HEK293 (cell line): ENCODE measurements at regions not wholly inside any gene's neighbourhood (a gene's known extent, or its start where the extent isn't known, plus 50 kb on each side); places are given as distances from the start of the nearest gene placed in this dataset.

ENCODE experiments used
- CTCF ChIA-PET: fragments of 350-600 bp; formaldehyde crosslinking; extraction: SDS; loops from one replicate; lab custom pipeline; 2021; ENCODE audit warnings: antibody characterized with exemption; lab: Yijun Ruan, JAX
- POLR2A ChIA-PET: fragments of 300-600 bp; formaldehyde crosslinking; extraction: SDS; loops from one replicate; lab custom pipeline; 2020; ENCODE audit warnings: antibody characterized with exemption, inconsistent platforms; lab: Yijun Ruan, JAX
- H3K27ac ChIP-seq: fragments of 200-500 bp; sonication (Bioruptor generic); 2 replicates; pipeline ENCODE4 v1.5.1; 2014; ENCODE audit warnings: low read depth, low read length, control low read depth, inconsistent platforms; ENCODE audit errors: extremely low read depth
- H3K36me3 ChIP-seq, 2 experiments: fragments of 200-500 bp in 1 of 2; sonication (Bioruptor generic) in 1 of 2; 1 replicate in 1 of 2; 2 replicates in 1 of 2; pipeline ENCODE4 v1.5.1; 2014 to 2017; ENCODE audit warnings: inconsistent platforms in 2 of 2, low read length in 2 of 2; ENCODE audit not compliant: control insufficient read depth in 2 of 2, insufficient read depth in 1 of 2
- H3K4me1 ChIP-seq: fragments of 200-500 bp; sonication (Bioruptor generic); 2 replicates; pipeline ENCODE4 v1.5.1; 2014; ENCODE audit warnings: mild to moderate bottlenecking, low read length, inconsistent platforms; ENCODE audit not compliant: control insufficient read depth, insufficient read depth
- H3K4me3 ChIP-seq: 2 replicates; pipeline ENCODE4 v1.5.1; 2011; ENCODE audit warnings: low read depth, mild to moderate bottlenecking, control low read depth, low read length, moderate library complexity
- H3K9me3 ChIP-seq: fragments of 200-500 bp; sonication (Bioruptor generic); 2 replicates; pipeline ENCODE4 v1.5.1; 2014; ENCODE audit warnings: low read depth, low read length, inconsistent platforms; ENCODE audit not compliant: control insufficient read depth, insufficient read depth
- KLF1 ChIP-seq: fragments of 450-650 bp; formaldehyde crosslinking; IDR thresholded peaks from 2 replicates; pipeline ENCODE4 v1.5.1; 2016; ENCODE audit warnings: missing biosample characterization, missing genetic modification characterization
- KLF16 ChIP-seq: fragments of 450-650 bp; formaldehyde crosslinking; IDR thresholded peaks from 2 replicates; pipeline ENCODE4 v1.5.1; 2017; ENCODE audit warnings: missing biosample characterization, missing genetic modification characterization
- KLF8 ChIP-seq: fragments of 450-650 bp; formaldehyde crosslinking; IDR thresholded peaks from 2 replicates; pipeline ENCODE4 v1.5.1; 2016; ENCODE audit warnings: missing biosample characterization, missing genetic modification characterization
- ZIC2 ChIP-seq: fragments of 450-650 bp; formaldehyde crosslinking; IDR thresholded peaks from 2 replicates; pipeline ENCODE4 v1.5.1; 2016; ENCODE audit warnings: missing biosample characterization, missing genetic modification characterization
- ZNF112 ChIP-seq: fragments of 450-650 bp; formaldehyde crosslinking; IDR thresholded peaks from 2 replicates; pipeline ENCODE4 v1.5.0; 2017; ENCODE audit warnings: missing biosample characterization, missing genetic modification characterization
- ZNF174 ChIP-seq: fragments of 450-650 bp; formaldehyde crosslinking; IDR thresholded peaks from 2 replicates; pipeline ENCODE4 v1.5.0; 2017; ENCODE audit warnings: missing biosample characterization, mild to moderate bottlenecking, missing genetic modification characterization
- ZNF221 ChIP-seq: fragments of 450-650 bp; formaldehyde crosslinking; IDR thresholded peaks from 2 replicates; pipeline ENCODE4 v1.5.1; 2017; ENCODE audit warnings: missing biosample characterization, missing genetic modification characterization, borderline replicate concordance
- ZNF335 ChIP-seq: fragments of 450-650 bp; formaldehyde crosslinking; conservative IDR thresholded peaks from 2 replicates; pipeline ENCODE4 v1.5.1; 2016; ENCODE audit warnings: missing biosample characterization, missing genetic modification characterization
- ZNF501 ChIP-seq: fragments of 450-650 bp; formaldehyde crosslinking; IDR thresholded peaks from 2 replicates; pipeline ENCODE4 v1.5.1; 2016; ENCODE audit warnings: missing biosample characterization, missing genetic modification characterization
- ZNF514 ChIP-seq: fragments of 450-650 bp; formaldehyde crosslinking; IDR thresholded peaks from 2 replicates; pipeline ENCODE4 v1.5.1; 2016; ENCODE audit warnings: missing biosample characterization, missing genetic modification characterization
- ZNF548 ChIP-seq: fragments of 450-650 bp; formaldehyde crosslinking; IDR thresholded peaks from 2 replicates; pipeline ENCODE4 v1.5.1; 2016; ENCODE audit warnings: missing biosample characterization, missing genetic modification characterization
- ZNF560 ChIP-seq: fragments of 450-650 bp; formaldehyde crosslinking; IDR thresholded peaks from 2 replicates; pipeline ENCODE4 v1.5.1; 2017; ENCODE audit warnings: missing biosample characterization, missing genetic modification characterization, borderline replicate concordance
- ZNF777 ChIP-seq: fragments of 450-650 bp; formaldehyde crosslinking; IDR thresholded peaks from 2 replicates; pipeline ENCODE4 v1.5.1; 2017; ENCODE audit warnings: missing biosample characterization, missing genetic modification characterization, borderline replicate concordance
- ZSCAN16 ChIP-seq: fragments of 450-650 bp; formaldehyde crosslinking; IDR thresholded peaks from 2 replicates; pipeline ENCODE4 v1.5.1; 2016; ENCODE audit warnings: missing biosample characterization, missing genetic modification characterization
- ZSCAN30 ChIP-seq: fragments of 450-650 bp; IDR thresholded peaks from 2 replicates; pipeline ENCODE4 v1.5.1; 2018; ENCODE audit warnings: missing biosample characterization, mild to moderate bottlenecking, missing genetic modification characterization, moderate library complexity
- TF ChIP-seq, protein P1 (sequence below): fragments of 450-650 bp; formaldehyde crosslinking; IDR thresholded peaks from 2 replicates; pipeline ENCODE4 v1.5.1; 2016; ENCODE audit warnings: missing biosample characterization, missing genetic modification characterization
- TF ChIP-seq, protein P2 (sequence below): fragments of 450-650 bp; formaldehyde crosslinking; IDR thresholded peaks from 2 replicates; pipeline ENCODE4 v1.5.1; 2016; ENCODE audit warnings: missing biosample characterization, missing genetic modification characterization
- TF ChIP-seq, protein P3 (sequence below): fragments of 450-650 bp; IDR thresholded peaks from 2 replicates; pipeline ENCODE4 v1.5.1; 2018; ENCODE audit warnings: missing biosample characterization, mild to moderate bottlenecking, missing genetic modification characterization
- TF ChIP-seq, protein P4 (sequence below): fragments of 450-650 bp; formaldehyde crosslinking; IDR thresholded peaks from 2 replicates; pipeline ENCODE4; 2016; ENCODE audit warnings: missing biosample characterization, missing genetic modification characterization

DNA sequence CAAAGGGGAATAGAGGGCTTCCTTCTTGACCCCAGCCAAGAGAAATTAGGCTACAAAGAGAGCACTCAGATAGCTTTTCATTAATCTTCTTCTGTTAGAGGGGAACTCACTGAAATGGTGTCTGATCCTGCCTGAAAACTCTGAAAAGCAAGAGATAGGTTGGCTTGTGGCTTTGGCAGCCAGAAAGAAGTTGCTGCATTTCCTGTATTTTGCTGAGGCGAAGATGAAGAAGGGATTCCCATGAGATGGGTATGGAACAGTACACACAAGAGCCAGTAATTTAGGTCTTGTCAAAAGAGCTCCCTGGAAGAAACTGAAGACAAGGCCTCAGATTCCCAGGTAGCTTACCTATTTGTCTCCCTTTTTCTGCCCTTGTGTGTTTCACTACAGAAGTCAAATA is 120.9 kb upstream of the TARS1 start (continued):
- TF ChIP-seq, protein P1, sequence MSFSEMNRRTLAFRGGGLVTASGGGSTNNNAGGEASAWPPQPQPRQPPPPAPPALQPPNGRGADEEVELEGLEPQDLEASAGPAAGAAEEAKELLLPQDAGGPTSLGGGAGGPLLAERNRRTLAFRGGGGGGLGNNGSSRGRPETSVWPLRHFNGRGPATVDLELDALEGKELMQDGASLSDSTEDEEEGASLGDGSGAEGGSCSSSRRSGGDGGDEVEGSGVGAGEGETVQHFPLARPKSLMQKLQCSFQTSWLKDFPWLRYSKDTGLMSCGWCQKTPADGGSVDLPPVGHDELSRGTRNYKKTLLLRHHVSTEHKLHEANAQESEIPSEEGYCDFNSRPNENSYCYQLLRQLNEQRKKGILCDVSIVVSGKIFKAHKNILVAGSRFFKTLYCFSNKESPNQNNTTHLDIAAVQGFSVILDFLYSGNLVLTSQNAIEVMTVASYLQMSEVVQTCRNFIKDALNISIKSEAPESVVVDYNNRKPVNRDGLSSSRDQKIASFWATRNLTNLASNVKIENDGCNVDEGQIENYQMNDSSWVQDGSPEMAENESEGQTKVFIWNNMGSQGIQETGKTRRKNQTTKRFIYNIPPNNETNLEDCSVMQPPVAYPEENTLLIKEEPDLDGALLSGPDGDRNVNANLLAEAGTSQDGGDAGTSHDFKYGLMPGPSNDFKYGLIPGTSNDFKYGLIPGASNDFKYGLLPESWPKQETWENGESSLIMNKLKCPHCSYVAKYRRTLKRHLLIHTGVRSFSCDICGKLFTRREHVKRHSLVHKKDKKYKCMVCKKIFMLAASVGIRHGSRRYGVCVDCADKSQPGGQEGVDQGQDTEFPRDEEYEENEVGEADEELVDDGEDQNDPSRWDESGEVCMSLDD (tag by site-specific recombination): no peak
- TF ChIP-seq ZNF777 (tag by site-specific recombination) (no peak), KLF8 (tag by site-specific recombination) (no peak), ZSCAN30 (tag by site-specific recombination) (no peak), ZNF112 (tag by site-specific recombination) (no peak), ZNF560 (tag by site-specific recombination) (no peak)
- TF ChIP-seq, protein P2, sequence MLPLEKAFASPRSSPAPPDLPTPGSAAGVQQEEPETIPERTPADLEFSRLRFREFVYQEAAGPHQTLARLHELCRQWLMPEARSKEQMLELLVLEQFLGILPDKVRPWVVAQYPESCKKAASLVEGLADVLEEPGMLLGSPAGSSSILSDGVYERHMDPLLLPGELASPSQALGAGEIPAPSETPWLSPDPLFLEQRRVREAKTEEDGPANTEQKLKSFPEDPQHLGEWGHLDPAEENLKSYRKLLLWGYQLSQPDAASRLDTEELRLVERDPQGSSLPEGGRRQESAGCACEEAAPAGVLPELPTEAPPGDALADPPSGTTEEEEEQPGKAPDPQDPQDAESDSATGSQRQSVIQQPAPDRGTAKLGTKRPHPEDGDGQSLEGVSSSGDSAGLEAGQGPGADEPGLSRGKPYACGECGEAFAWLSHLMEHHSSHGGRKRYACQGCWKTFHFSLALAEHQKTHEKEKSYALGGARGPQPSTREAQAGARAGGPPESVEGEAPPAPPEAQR (tag by site-specific recombination): no peak

DNA sequence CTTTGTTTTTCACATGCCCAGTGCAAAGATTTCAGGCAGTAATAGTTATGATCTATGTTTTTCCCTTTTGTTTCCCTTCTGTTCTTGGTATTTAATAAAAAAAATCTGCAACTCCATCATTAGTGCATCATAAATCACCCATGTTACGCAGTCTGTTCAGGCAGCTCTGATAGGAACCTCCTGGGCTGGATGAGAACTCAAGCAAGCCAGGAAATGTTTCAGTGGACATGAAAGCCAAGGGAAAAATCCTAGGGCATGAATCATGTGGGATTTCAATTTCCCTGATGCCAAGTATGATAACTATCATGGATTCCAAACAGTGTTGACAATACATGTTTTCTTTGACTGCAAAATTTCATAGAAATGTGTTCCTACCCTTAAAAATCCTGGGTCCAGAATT is 119.7 kb upstream of the TARS1 start:
- TF ChIP-seq ZNF548 (tag by site-specific recombination) (no peak), ZNF501 (tag by site-specific recombination) (no peak), ZNF335 (tag by site-specific recombination) (no peak), KLF16 (tag by site-specific recombination) (no peak), ZSCAN16 (tag by site-specific recombination) (no peak), ZIC2 (no peak), ZNF174 (tag by site-specific recombination) (no peak), ZNF221 (tag by site-specific recombination) (no peak), KLF1 (tag by site-specific recombination) (no peak), ZNF514 (no peak)
- TF ChIP-seq, protein P3, sequence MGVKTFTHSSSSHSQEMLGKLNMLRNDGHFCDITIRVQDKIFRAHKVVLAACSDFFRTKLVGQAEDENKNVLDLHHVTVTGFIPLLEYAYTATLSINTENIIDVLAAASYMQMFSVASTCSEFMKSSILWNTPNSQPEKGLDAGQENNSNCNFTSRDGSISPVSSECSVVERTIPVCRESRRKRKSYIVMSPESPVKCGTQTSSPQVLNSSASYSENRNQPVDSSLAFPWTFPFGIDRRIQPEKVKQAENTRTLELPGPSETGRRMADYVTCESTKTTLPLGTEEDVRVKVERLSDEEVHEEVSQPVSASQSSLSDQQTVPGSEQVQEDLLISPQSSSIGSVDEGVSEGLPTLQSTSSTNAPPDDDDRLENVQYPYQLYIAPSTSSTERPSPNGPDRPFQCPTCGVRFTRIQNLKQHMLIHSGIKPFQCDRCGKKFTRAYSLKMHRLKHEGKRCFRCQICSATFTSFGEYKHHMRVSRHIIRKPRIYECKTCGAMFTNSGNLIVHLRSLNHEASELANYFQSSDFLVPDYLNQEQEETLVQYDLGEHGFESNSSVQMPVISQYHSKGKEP: no peak
- TF ChIP-seq, protein P4, sequence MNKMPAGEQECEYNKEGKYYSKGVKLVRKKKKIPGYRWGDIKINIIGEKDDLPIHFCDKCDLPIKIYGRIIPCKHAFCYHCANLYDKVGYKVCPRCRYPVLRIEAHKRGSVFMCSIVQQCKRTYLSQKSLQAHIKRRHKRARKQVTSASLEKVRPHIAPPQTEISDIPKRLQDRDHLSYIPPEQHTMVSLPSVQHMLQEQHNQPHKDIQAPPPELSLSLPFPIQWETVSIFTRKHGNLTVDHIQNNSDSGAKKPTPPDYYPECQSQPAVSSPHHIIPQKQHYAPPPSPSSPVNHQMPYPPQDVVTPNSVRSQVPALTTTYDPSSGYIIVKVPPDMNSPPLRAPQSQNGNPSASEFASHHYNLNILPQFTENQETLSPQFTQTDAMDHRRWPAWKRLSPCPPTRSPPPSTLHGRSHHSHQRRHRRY (tag by site-specific recombination): no peak
- POLR2A ChIA-PET: no interaction called here
- Histone ChIP-seq H3K36me3 (no peaks in the 10 kb centered on the region), H3K4me3 (no peak overlapping the region), H3K9me3 (no peaks in the 10 kb centered on the region), H3K4me1 (no peaks in the 10 kb centered on the region), H3K27ac (0 out of 2 replicates have a peak overlapping the region, but pooled peaks have one; percentile 9)
- CTCF ChIA-PET: interaction anchor here (0.7 kb wide), 1 partner anchor 709 kb away, joined by 3 read pairs; no protein-coding TSS in a partner anchor
